ENCODE measurements at regions not wholly inside any gene's neighbourhood (a gene's known extent, or its start where the extent isn't known, plus 50 kb on each side); places are given as distances from the start of the nearest gene placed in this dataset.
A peak's percentile ranks its signal among the peaks of the same experiment; 100 is the strongest.
"Not testable (repeated sequence)": the region's sequence is repeated elsewhere in the genome, so short reads cannot be mapped to it uniquely, and the experiment has no call there.

DNA sequence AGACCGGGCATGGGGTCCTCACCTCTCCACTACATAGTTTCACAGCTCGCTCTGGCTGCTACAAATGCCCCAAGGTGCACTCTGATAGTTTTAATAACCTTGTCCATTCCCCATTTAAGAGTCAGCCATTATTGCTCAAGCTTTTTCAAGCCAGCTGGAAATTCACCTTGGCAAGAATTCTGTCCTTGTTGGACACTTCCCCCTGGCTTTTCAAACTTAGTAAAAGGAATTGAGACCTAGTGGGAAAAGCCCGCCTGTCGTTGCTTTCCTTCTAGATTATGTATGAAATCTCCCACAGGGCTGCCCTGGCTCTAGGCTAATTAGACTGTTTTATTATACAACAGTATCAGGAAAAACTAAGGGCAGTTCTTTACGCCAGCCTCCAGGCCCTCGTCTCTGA, 293.7 kb upstream of the GADL1 start:
- no peak for DNase-seq

DNA sequence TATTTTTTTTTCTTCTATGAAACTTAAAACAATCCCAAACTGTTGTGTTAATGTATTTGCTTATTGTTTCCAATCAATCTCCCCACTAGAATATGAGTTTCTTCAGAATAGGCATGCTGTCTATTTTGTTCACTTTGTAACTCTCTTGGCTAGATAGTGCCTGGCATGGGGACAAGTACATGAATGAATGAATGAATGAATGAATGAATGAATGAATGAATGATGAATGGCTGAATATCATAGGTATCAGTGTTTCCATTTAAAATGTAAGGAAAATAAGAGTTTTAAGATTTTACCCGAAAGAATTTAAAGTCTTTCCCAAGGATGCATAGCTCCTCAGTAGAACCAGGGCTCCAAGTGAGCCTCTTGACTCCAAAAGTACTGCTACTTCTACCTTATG, 294.9 kb upstream of the GADL1 start:
- DNase-seq: no peak

DNA sequence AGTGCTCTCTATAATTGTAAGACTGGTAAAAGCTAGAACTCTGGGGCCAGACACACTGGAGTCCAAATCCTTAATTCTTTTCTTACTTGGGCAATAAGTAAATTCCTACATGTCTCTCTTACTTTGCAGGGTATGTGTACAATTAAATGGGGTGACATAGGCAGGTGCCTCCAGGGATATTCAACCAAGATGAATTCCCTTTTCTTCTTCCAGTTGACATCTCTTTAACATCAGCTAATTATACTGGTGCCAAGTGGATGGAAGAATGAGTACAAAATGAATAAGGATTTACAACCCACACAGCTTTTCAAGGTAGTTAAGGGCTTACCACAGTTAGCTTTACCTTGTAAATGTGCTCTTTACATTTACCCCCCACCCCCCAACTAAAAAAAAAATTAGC, 295.5 kb upstream of the GADL1 start:
- no peak for DNase-seq

DNA sequence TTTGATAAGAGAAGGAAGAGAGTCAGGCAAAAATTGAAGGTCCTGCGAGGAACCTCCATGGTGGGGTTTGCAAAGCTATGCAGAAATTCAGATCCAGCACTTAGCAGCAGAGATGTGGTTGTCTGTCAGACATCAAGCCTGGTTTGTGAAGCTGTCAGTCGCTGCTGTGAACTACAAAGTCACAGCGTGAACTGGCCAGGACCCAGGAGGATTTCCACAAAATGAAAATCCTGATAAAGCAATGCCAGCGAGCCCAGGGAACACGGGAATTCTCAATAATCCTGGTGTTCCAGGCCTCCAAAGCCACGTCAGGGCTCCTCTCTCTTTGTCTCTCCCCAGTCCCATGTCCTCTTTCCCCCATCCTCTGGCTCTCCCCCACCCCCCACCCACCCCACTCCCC, 296.9 kb upstream of the GADL1 start:
- DNase-seq: no peak

DNA sequence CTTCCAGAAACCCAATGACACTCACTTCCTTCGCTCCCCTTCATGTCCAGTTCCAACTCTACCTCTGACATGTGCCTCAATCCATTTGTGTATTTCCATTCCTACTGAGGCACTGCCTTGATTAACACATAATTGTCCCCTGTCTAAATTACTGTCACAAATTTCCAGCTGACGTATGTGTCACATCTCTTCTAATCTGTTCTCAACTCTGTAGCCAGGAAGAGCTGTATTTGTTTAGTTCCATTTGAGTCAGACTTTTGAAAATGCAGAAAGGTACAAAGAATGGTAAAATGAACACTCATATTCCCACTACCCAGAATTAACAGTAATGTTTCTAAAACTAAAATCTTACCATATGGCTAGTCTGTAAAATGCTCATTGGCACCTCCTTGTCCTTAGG, 299.0 kb upstream of the GADL1 start:
- DNase-seq: no peak

DNA sequence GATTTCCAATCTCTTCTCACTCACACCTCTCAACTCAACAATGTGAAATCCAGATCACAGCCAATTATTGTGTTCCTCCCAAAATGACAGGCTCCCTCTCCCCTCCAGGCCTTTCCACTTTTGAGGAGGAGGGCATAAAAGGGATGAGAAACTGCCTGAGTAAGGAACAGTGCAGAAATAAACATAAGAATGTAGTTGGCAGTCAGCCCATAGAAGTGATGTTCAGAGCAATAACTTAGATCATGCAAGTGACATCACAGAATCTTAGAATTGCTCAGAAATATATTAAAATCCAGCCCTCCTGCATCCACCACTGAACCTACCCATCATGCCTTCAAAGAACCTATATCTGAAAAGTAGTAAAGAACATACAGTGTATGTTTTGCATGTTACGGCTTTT, 299.4 kb upstream of the GADL1 start:
- DNase-seq: no peak

DNA sequence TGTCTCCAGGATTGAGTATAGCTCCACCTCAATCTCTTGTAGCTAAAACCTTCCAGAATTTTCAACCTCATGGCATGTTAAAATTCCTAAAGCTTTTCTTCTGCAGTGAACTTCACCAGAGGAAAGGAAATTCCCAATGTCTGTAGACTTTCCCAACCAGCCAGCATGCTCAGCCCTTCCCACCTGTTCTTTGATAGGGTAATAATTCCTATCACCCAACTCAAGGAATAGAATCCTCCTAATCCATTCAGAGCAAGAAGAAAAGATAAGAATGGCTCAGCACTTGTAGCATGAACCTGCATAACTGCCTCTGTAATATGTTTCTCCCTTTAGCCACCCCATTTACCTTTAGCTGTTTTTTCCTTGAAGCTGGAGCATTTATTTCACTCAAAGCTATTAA, 301.8 kb upstream of the GADL1 start:
- DNase-seq: no peak

DNA sequence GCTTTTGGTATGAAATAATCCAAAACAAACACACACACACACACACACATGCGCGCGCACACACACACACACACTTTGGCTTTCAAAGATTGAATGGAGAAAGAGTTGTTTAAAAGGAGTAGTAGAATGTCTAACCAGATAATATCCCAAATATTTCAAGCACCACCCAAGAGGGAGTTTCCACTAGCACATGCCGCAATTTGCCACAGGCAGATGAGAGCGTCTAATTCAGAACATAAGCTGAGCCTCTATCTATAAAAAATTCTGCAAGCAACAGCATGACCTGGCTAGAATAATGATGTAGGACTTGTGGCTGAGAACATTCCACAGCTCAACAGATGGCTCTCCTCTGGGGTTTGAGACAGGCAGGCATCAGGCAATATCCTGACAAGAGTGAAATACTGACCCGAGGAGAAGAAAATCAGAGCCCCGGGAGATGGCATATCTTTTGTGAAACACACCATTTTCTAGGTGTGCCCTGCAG, 302.5 kb upstream of the GADL1 start:
- no peak for DNase-seq

DNA sequence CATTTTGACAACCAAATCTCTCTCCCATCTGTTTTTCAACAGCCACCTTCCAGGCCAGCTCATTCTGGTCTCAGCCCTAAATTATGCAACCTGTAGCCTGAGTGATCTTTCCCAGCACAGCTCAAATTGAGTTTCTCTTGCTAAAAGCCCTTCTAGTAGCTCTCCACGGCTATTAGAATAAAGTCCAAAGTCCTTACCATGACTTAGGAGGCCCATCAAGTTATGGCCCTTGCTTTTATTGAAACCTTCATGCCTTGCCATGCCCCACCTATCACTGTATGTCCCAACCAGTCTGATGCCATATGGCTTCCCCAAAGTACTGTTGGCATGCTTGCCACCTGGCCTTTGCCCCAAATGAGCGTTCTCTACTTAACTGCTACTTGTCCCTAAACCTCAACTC, 303.5 kb upstream of the GADL1 start:
- no peak for DNase-seq

DNA sequence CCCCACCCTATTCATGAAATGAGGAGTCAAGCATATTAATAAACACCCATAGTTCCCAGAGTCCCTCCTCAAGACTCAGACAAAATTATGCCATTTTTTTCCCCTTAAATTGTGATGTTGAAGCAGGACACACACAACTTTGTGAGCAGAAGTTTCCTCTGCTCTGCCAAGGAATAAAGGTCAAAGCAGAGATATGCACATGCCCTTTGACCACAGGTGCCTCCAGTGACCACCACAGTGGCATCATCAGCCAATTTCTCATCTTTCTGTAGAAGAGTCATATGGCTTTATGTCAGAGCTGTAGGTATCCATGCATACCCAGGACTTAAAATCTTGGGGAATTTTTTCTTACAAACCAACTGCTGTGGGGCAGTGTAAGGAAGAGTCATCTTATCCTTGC, 304.4 kb upstream of the GADL1 start:
- DNase-seq: no peak

DNA sequence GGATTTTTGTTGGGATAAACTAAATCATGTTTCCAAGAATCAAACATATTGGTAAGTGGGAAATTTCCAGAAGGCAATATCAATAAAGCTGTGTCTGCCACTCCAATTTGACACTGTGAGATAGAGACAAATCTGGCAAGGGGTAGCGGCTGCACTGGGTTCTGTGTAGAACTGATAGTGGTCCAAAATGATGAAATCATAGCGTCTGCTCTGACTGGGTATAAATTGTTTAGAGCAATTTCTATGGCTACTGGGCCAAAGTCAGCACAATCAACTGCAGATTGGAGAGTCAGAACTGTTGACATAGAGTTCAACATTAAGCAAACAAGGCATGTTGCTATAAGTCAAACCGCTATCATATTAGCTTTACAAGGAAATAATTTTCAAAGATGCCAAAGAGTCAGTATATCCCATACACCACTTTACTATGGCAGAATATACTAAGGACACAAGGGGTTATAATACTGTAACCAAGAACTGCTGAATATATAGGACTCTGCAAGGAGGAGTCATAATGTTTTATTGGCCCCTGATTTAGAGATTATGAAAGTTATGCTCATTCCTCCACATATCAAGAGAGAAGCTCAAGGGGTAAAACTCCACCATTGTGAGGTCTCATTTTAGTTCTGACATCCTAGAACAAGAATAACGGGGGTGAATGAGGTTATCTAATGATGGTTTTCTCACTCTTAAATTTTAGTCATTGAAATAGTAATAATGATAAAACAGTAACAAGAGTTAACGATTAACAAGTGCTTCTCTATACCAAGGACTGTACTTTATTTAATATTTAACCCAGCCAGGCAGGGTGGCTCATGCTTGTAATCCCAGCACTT, 309.7 kb upstream of the GADL1 start:
- DNase-seq: no peak

DNA sequence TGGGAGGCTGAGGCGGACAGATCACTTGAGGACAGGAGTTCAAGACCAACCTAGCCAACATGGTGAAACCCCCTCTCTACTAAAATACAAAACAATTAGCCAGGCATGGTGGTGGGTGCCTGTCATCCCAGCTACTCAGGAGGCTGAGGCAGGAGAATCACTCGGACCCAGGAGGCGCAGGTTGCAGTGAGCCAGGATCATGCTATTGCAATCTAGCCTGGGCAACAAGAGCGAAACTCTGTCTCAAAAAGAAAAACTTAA, 310.3 kb upstream of the GADL1 start:
- not testable (repeated sequence) for DNase-seq

DNA sequence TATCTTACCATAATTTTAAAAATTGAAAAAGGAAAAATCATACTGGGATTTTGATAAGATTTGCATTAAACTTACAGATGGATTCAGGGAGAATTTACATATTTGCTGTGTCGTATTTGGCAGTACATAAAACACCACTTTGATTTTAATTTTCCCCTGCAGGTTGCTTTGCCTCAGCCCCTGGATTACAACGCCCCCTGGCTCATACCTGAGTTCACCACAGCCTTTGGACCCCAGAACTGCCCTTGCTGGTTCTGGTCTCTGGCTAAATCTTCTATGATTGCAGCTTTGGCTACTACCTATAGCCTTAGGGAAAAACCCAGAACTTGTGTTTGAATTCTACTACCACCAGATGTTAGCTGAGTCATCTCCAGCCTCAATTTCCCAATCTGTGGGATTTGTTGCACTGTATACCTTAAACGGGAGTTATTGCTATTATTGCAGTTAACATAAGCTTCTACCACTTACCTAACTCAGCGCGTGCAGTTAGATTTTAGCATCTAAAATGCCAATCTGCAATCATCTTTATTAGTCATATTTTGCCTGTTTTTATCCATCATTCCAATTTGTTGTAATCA, 315.7 kb upstream of the GADL1 start:
- DNase-seq: no peak

DNA sequence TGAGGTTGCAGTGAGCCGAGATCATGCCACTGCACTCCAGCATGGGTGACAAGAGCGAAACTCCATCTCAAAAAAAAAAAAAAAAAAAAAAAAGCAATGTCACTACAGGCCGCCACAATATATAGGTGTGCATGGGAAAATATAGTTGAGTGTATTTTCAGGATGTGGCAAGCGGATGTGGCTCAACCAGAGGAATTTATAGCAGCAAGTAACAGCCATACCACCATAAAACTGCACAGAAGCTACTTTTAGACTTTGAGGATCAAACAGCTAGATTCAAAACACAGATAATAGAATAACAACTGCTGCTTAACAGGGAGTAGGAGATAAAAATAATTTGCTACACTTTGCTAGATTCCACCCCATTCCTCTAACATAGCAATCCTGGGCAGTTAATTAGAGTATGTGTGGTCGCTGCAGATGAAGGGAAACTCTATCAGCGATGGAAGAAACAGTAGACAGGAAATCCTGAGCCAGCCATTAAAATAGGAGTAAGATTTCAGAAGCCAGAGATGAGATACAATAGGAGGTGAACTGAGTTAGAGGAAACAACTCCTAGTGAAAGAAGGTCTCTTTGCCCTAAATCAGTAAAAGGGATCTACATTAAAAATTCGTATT, 318.7 kb upstream of the STT3B start:
- peak; percentile 10 for DNase-seq

DNA sequence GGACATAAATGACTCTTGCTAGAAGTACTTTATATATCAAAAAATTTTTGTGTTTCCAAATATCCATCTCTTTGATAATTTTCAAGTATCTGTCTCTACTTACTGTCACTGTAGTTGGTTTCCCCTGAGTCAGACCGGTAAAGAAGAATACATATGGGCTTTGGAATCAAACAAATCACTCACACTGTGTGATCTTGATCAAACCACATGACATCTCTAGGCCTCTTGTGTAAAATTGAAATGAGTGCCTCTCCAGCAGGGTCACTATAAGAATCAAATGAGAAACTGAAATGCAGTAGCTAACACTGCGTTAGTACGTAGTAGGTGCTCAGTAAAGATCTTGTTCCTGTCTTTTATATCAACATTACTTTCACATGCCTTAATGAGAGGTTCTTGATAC, 314.6 kb upstream of the STT3B start:
- DNase-seq: no peak

DNA sequence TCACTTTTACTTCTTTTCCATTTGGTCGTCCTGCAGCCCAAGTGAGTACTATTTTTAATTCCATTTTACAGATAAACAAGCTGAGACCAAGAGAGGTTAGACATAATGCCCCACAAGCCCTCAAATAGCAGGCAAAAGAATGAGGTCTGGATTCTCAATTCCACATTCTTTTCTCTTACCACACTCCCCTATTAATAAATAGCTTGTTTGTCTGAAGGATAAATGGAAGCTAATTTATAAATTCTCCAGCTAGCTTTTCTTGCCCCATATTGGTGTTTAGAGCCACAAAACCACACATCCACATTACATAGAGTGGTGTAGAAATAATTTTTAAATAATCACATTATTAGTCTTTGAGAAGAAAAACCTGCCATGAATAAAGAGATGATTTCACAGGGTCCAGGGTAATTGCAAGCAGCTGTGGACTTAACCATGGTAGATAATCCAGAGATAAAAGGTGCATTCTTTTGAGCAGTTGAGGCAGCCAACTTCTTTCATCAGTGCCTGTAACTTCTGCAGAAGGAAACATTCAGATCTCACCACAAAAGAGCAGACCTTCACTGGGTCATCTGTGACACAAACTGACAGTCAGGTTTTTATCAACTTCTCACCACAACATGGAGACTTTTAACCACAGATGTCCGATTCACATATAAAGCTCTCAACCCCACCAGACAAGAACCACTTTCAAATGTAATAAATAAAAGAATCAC, 313.4 kb upstream of the STT3B start:
- DNase-seq: no peak

DNA sequence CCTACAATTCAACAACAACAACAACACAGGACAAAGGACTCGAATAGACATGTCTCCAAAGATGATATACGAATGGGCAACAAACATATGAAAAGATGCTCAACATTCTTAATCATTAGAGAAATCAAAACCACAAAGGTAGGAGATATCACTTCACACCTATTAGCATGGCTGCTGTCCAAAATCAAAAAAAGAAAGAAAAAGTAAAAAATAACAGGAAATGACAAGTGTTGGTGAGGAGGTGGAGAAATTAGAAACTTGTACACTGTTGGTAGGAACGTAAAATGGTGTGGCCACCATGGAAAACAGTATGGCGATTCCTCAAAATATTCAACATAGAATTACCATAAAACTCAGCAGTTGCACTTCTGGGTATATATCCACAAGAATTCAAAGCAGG, 312.3 kb upstream of the STT3B start:
- DNase-seq: no peak

DNA sequence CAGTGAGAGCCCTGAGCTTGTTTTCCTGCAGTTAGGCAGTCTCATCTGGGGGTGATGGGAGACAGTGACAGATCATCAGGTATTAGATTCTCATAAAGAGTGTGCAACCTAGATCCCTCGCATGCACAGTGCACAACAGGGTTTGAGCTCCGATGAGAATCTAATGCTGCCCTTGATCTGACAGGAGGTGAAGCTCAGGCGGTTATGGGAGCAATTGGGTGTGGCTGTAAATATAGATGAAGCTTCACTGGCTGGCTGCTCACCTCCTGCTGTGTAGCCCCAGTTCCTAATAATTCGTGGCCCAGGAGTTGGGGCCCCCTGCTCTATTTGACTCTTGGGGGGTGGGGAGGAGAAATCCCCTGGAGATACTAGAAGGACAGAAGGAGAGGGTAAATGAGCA, 309.4 kb upstream of the STT3B start:
- no peak for DNase-seq

DNA sequence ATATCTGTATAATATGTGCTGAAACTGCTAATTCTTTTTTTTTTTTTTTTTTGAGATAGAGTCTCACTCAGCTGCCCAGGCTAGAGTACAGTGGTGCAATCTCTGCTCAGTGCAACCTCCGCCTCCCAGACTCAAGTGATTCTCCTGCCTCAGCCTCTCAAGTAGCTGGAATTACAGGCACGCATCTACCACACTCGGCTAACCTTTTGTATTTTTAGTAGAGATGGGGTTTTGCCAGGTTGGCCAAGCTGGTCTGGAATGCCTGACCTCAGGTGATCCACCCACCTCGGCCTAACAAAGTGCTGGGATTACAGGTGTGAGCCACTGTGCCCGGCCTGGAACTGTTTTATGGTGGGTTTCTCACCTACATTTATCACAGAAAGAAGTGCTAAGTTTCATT, 307.8 kb upstream of the STT3B start:
- DNase-seq: no peak

DNA sequence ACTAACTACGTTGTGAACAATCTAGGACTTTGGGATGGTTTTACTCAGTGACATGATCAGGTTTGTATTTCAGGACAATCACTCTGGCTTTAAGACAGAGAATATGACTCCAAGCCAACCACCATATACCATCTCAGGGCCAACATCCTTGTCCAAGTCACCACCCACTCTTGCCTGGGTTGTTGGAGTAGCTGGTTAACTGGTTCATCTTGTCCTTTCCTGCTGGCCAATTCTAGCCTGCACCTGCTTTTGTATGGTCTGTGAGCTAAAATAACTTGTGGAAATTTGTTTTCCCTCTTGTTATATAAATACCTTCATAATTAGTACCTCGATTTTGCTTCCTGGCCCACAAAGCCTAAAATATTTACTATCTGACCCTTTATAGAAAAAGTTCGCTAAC, 306.8 kb upstream of the STT3B start:
- no peak for DNase-seq

DNA sequence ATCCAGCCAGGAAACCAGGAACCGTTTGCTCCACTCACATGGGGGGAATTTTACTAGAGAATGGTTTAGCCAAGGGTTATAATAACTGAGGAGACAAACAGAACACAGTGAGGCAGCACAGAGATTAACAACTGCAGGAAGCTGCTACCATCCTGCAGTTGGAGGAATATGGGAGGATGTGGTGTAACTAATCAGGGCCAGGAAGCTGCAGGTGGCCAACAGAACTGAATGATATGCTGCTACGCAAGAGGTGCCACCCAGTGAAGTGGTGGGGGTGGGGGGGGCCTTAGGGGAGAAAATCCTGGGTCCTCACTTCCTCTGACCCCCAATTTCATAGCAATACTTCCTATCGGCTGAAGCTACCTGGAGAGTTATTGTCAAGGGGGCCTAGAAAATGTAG, 306.4 kb upstream of the STT3B start:
- DNase-seq: peak; percentile 53

DNA sequence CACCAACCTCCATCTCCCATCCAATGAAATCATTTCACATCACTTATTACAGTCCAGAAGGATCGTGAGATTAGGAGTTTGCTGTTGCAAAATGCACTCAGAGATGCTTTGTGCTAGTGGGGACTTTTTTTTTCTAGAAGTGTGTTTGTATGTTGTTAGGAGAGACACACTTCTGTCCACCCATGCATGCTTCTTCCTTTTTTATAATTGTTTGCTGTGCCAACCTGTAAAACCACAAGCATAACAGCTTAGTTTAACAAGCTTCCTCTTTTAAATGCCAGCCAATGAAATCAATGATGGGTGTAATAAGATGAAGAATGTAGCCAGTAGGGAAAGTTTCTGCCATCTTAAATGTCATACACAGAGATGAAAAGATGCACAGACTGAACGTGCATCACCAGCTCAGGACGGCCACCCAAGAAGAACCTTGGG, 305.6 kb upstream of the STT3B start:
- peak; percentile 51 for DNase-seq

DNA sequence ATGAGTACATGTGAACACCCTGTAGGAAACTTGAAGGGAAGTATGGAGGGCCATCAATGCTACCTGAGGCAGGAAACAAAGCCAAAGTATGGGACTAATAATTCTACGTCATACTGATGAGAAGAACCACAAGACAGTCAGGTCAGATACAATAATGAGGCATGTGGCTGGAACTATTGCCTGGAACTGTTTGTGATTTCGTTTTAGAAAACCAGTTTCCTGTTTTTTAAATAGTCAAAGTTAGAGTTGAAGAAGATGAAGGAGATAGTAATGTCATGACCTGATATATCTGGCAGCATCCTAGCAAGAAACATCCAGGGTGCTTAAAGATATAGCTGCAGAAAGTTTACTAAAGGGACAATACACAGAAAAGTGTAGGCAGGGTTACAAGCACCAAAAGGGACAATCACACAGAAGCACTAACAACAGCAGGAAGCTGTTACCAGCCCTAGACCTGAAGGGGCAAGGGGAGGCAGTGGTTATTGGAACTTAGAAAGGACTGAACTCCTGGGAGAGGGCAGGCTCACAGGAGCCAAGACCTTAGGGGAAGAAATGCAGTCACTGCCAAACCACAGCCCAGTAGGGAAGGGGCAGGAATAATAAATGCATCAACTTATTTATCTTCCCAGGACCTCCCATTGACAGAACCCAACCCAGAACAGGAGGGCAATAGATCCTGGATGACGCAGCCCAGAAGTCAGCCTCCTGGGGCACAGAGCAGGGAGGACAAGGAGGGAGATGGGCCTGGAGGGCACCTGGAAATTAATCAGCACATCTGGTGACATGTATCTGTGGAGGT, 302.1 kb upstream of the STT3B start:
- DNase-seq: no peak

Data from CD4-positive, alpha-beta T cell treated with Interferon gamma for 1 hour (primary cell).